GM21360 (cell line): ENCODE measurements at regions not wholly inside any gene's neighbourhood (a gene's known extent, or its start where the extent isn't known, plus 50 kb on each side); places are given as distances from the start of the nearest gene placed in this dataset.
"Not testable (repeated sequence)": the region's sequence is repeated elsewhere in the genome, so short reads cannot be mapped to it uniquely, and the experiment has no call there.

ENCODE experiments used
- ATAC-seq: cut with Tn5 transposase; IDR thresholded peaks from one replicate; pipeline ENCODE4 v1.9.1; 2021; ENCODE audit warnings: mild to moderate bottlenecking, moderate library complexity; ENCODE audit not compliant: unreplicated experiment

GRCh38 chr21:35202431-35202830 lies 153.3 kb upstream of the RUNX1 start:
- no peak for ATAC-seq

GRCh38 chr21:35201799-35202198 lies 152.7 kb upstream of the RUNX1 start:
- ATAC-seq, result no peak

- no peak for ATAC-seq
Measured at GRCh38 chr21:35201288-35201687, 152.2 kb upstream of the RUNX1 start.

DNA sequence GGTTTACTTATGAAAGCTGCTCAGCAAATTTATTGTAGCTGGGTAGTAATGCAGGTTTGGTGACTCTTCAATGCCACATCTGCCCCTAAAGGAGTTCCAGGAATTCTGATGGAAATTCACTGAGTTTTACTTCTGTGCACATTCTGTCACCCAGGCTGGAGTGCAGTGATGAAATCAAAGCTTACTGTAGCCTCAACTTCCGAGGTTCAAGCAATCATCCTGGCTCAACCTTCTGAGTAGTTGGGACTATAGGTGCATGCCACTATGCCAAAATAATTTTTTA lies 150.6 kb upstream of the RUNX1 start:
- ATAC-seq, result no peak

DNA sequence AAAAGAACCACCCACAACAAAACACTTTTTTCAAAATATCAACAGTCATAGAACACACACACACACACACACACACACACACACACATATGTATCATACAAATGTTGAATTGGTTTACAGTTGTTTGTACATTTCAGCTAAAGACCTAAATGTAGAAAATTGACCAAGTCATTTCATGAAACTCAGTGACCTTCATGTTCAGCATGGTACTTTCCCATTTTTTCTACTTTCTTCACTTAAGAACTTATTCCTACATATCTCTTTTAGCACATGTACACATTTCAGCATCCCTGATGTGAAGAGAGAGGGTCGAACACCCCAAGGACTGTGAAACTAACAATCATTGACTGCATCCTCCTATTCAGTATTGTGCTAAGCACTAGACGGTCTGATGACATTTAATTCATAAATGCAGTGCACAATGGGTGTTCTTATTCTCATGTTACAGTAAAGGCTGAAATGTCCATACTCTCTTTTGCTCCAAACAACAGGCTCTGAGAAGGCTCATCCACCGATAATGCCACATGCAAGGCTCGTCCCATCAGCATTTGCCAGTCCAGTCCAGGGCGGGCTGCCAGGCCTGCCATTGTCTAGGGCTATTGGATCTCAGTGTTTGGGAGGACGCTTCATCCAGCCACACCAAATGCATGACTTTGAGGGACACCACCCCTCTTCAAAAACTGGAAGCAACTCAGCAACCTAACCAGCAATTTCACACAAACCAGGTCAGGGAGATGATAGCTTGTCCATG lies 150.1 kb upstream of the RUNX1 start:
- no peak for ATAC-seq

DNA sequence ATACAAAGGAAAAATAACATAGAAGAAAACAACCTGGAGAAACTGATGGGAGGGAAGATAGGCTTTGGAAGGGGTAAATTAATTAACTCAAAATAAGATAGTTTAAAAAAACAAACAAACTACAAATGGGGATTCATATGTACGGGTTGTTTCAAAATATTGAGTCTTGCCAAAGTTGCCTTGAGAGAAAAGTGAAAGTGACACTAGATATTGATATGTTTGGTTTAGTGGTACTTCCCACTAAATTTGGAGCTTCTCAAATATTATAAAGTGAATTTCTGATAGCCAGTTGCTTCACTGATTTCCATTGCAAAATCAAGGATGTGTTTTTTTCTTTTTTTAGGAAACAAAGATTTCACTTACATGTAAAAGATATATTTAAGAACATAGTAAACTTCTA lies 149.5 kb upstream of the RUNX1 start:
- no peak for ATAC-seq

GRCh38 chr21:35197992-35198431 lies 148.9 kb upstream of the RUNX1 start:
- no peak for ATAC-seq

DNA sequence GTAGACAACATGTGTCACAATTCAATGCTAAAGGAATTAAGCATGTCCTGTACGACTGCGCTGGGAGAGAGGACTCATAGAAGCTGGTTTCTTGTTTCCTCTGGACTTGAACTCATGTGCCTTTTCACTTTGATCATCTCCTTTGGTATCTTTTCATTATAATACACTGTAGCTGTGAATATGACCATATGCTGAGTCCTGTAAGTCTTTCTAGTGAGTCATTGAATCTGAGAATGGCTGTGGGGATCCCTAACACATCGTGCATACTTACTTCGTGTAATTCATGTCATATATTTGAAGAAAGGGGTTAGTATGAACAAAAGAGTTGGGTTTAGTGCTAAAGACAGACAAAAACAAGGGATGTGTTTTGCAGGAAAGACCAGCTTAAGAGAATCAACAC lies 148.1 kb upstream of the RUNX1 start:
- ATAC-seq, result no peak

GRCh38 chr21:35196128-35196527 lies 147.0 kb upstream of the RUNX1 start:
- no peak for ATAC-seq

GRCh38 chr21:35195232-35195631 lies 146.1 kb upstream of the RUNX1 start:
- no peak for ATAC-seq

DNA sequence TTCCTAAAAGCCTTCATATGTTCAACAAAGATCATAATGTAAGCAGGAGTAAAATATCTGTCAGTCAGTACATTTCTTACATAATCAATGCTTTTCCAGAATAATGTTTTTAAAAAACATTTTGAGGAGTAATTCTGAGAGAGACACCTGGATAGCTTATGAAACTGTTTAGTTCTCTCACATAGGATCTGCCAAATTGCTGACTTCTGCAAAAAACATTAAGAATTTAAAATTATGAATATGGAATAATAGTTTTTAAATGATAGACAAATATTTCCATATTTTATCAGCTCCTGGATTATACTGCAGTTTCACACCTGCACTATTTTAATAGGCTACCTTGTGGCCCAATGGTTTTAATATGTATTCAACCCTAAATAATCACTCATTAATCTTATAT lies 142.7 kb upstream of the RUNX1 start:
- no peak for ATAC-seq

DNA sequence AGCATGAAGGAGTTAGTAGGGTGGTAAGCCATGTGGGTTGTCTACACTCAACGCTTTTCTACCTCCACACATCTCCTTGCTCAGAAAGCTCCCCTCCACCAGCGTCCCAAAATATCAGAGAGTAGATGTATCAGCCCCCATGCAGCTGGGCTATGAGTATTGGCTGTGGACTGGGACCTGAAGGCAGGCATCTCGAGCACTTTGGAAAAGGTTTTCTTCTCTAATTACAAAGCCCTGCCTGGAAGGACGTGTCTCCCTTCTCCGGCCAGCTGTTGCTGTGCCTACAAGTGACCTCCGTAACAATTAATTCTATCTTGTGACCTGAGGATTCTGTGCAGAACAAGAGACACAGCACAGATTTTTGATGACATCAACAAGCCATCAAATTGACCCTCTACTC lies 142.0 kb upstream of the RUNX1 start:
- no peak for ATAC-seq

DNA sequence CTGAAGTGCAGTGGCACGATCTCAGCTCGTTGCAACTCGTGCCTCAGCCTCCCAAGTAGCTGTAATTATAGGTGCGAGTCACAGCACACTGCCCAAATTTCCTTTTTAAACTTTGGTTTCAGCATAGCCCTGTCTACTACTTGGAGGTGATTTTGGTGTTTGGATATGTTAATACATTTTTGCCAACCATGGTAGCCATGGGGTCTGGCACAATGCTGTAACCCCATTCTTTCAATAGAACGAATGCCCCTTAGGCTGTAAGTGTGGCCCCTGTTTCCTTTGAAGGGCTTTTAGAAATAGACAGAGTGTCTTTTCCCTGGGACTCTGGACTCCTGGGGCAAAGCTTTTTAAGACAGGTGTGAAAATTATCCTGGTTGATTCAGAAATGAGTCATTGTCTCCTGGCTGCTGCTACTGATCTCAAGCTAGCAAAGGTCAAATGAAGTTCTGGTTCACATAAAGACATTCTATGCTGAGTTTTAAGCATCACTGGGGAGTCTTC lies 141.1 kb upstream of the RUNX1 start:
- no peak for ATAC-seq

DNA sequence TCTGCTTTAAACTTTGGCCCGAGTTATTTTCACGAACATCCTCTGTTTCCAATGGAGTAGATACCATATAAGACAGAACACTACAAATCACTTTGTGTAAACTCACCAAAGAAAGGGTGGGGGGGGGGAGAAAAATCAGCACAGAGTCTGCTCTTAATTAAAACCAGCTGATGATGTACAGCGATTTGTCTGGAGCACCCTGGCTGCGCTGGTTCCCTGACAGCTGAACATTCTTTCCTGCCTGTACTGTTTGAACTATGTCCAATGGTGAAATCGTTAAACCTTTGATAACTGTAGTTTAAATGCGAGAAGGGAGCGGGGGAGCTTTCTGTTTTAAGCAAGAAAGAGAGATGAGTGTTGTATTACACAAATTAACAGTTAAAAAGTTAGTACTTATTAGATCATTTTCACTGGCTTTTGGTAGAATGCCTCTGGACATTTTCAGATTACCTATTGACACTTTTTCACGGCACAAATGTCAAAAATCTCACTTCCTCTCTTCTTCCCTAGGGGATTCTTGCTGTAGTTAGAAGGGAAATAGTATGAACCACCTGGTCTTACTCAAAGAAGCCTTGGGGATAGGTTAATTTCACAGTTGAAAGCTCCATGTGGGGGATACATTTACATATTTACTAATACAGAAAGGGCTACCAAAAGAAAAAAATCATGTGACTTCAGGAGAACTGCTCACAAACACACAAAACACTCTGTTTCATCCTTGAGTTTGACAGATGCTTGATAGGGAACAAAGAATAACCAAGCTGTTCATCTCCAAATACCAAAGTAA lies 140.2 kb upstream of the RUNX1 start:
- ATAC-seq, result peak; percentile 96

DNA sequence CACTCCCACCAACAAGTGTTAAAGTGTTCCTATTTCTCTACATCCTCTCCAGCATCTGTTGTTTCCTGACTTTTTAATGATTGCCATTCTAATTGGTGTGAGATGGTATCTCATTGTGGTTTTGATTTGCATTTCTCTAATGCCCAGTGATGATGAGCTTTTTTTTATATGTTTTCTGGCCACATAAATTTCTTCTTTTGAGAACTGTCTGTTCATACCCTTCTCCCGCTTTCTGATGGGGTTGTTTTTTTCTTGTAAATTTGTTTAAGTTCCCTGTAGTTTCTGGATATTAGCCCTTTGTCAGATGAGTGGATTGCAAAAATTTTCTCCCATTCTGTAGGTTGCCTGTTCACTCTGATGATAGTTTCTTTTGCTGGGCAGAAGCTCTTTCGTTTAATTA lies 134.3 kb upstream of the RUNX1 start:
- ATAC-seq, result not testable (repeated sequence)

GRCh38 chr21:35179990-35180540 lies 131.0 kb upstream of the RUNX1 start:
- no peak for ATAC-seq

DNA sequence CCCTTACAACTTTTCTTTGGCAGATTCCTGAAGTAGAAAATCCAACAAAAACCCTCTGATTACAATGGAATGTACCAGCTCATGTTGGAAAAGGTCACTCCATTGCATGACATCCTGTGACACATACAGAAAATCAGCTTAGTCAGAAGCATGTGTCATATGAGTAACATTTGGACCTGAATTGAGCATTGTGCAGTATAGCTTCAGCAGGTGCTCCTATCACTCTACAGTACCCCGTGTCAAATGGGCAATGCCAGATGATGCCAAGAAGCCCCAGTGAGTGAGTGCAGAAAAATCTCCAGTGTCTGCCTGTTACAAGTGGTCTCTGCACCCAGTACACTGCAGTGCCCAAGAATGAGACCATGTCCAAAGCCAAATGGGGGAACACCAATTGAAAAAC lies 129.7 kb upstream of the RUNX1 start:
- ATAC-seq, result no peak

DNA sequence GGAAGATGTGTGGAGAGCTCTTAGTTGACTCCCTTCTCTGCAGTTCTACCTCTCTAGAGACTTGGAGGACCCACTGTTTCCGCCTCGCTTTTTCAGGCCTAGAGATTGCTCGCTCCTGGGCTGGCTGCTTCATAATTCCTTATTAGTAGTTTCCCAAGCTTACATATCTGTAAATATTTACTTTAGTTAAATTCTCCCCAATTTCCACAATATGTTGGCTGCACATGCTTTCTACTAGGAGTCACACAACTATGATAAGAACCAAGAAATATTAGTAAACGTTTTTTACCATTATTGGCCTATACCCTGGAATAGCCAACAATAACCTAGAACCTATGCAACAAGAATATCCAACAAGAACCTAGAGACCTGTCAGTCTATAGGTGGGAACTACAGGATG lies 129.0 kb upstream of the RUNX1 start:
- no peak for ATAC-seq

DNA sequence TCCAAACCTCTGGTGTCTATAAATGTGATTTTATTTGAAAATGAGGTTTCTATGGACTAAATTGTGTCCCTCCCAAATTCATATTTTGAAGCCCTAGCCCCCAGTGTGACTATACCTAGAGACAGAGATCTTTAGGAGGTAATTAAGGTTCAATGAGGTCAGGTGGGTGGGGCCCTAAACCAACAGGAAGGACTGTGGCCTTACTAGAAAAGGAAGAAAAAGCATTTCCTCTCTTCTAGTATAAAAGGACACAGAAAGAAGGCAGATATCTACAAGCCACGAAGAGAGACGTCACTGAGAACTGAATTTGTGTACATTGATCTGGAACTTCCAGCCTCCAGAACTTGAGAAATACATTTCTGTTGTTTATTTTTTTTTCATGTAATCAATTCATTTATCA lies 123.1 kb upstream of the RUNX1 start:
- ATAC-seq, result no peak

GRCh38 chr21:35171385-35171784 lies 122.3 kb upstream of the RUNX1 start:
- no peak for ATAC-seq

- ATAC-seq, result no peak
Measured at GRCh38 chr21:35170818-35171217, 121.7 kb upstream of the RUNX1 start.

DNA sequence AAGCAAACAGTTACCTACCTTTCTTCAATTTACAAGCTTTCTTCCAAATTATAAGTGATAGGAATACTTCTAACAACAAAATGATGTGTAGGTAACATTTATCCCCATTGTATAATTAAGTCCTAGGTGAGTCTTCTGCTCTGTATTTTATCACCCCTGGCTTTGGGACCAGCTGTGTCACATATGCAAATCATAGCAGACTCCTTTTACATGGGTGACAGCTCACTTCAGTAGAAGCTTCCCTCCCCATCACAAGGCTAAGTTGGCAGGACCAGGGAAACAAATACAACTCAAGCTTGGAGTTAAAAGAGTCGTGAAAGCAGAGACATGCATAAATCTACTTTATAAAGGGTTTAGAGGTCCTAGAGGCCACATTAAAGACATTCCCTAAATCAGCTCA lies 121.1 kb upstream of the RUNX1 start:
- ATAC-seq, result no peak
